Fibroblast of villous mesenchyme (primary cell): ENCODE measurements at regions not wholly inside any gene's neighbourhood (a gene's known extent, or its start where the extent isn't known, plus 50 kb on each side); places are given as distances from the start of the nearest gene placed in this dataset.

Experiments
- DNase-seq: peaks from one replicate; pipeline ENCODE4 v3.0.0-alpha.2; 2010; ENCODE audit warnings: low read depth
- H3K4me3 ChIP-seq: 2 replicates; pipeline ENCODE4 v1.5.1; 2011; ENCODE audit warnings: low read depth, mild to moderate bottlenecking, low read length
- TF ChIP-seq, protein P1 (sequence below): IDR thresholded peaks from 2 replicates; pipeline ENCODE4 v1.5.1; 2012; ENCODE audit warnings: low read depth, mild to moderate bottlenecking, low read length; ENCODE audit not compliant: insufficient read depth

DNA sequence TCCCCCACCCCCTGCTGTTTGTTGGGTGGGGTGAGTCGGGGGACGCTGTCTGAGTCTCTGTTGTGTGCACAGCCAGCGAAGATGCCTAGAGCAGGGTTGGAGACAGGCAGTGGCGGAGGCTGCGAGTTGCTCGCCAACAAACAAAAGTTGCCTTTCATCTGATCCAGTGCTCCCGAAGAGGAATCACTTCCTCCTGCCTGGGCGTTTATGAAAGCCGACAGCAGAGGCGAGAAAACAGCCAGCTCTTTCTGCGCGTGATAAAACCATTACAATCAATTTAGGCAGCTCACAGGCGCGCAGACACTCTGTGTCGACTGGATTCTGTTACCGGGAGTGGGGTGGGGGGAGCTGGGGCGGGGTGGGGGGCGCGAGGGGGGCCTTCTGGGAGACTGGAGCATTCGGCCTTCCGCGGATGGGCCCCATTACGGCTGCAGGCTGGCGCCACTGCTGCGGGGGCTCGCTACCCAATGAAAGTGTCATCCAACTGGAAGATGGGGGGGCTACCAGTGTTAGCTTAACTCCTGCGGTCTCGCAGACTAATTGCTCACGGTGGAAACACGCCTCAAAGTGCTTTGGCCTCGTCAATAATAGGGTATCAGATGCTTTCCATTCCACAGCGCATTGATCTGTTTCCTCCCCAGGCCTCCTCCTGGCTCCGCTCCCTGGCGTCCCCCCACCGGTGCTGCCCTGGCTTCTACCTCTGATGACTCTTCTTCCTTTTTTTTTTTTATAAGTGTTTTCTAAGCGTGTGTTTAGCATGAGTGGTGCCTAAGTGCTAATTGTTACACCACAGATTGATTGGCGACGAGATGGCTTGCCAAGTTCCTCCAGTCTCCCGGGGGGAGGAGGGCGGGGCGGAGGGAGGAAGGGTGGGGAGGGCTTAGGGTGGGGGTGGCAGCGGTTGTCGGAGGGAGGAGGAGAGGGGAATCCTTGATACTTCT lies 678.4 kb downstream of the MED13L start:
- peak; percentile 6 for DNase-seq
- H3K4me3 ChIP-seq = no peak overlapping the region

DNA sequence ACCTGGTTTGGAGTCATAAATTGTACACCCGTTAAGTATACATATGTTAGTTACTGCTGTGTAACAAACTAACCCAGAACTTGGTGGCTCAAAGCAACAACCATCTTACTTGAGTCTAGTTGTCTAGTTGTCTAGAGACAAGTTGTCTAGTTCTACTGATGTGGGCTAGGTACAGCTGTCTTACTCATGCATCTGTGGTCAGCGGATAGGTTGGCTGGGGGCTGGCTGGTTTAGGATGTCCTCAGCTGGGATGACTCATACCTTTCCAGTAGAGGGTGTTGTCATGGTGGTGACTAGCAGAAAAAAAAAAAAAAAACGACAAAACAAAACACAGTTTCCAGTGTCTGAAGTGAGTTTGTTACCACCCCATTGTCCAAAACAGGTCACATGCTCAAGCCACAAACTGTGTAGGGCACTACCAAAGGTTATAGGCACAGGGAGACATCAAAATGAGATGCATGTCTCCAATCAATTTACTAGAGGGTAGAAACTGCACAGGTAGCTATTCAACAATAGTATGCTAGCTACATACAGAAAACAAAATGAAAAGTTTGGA lies 680.3 kb downstream of the MED13L start:
- DNase-seq = peak; percentile 33
- no peak overlapping the region for H3K4me3 ChIP-seq
- TF ChIP-seq, protein P1, sequence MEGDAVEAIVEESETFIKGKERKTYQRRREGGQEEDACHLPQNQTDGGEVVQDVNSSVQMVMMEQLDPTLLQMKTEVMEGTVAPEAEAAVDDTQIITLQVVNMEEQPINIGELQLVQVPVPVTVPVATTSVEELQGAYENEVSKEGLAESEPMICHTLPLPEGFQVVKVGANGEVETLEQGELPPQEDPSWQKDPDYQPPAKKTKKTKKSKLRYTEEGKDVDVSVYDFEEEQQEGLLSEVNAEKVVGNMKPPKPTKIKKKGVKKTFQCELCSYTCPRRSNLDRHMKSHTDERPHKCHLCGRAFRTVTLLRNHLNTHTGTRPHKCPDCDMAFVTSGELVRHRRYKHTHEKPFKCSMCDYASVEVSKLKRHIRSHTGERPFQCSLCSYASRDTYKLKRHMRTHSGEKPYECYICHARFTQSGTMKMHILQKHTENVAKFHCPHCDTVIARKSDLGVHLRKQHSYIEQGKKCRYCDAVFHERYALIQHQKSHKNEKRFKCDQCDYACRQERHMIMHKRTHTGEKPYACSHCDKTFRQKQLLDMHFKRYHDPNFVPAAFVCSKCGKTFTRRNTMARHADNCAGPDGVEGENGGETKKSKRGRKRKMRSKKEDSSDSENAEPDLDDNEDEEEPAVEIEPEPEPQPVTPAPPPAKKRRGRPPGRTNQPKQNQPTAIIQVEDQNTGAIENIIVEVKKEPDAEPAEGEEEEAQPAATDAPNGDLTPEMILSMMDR = no peak

More for the DNA sequence above, 678.4 kb downstream of the MED13L start:
- TF ChIP-seq, protein P1 = no peak

DNA sequence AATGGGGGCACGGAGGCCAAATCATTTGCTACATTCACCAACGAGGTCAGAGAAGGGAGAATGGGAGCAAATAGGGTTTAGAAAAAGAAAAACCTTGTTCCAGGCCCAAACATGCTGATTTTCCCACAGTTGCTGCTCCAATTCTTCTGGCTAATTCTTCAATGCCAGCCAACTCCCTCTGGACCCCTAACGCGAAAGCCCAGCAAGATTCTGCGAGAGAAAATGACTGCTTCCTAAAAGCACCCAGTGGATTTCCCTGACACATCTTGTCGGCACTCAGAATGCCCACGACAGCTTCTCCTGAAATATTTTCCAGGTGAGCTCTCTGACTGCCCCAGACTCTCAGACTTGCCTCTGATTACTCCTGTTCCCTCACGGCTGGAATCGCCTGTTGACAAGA lies 689.4 kb downstream of the MED13L start:
- TF ChIP-seq, protein P1 = no peak
- no peak for DNase-seq
- no peak overlapping the region for H3K4me3 ChIP-seq

DNA sequence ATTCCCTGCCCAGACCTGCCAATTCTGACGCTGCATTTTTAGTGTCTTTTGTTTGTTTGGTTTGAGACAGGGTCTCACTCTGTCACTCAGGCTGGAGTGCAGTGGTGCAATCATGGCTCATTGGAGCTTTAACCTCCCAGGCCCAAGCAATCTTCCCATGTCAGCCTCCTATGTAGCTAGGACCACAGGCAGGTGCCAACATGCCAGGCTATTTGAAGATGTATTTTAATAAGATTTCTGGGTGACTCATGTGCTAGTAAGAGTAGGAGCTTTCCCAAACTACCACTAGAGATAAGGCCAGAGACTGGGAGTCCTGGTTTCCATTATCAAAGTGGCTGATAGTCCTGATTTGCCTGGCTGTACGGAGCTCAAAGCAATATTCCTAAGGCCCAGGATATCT lies 693.3 kb downstream of the MED13L start:
- no peak overlapping the region for H3K4me3 ChIP-seq
- TF ChIP-seq, protein P1 = no peak
- no peak for DNase-seq

DNA sequence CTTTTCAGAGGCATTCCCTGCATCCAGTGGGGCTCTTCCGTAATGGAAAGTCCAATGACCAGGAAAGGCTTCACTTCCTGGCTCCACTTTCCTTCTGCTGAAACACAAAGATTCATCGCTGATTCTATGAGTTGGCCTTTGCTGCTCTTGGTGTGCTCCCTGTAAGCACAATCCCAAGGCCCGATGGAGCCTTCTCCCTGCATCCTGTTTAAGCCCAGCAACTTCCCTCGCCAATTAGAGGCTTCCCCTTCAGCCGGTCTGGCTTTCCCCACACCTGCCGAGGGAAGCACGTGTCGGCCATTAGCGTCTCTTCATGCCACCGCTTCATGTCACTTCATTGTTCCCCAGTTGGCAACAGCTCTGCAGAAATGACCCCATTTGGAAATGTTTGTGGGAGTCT lies 693.9 kb downstream of the MED13L start:
- H3K4me3 ChIP-seq = no peak overlapping the region
- no peak for DNase-seq
- TF ChIP-seq, protein P1 = no peak

DNA sequence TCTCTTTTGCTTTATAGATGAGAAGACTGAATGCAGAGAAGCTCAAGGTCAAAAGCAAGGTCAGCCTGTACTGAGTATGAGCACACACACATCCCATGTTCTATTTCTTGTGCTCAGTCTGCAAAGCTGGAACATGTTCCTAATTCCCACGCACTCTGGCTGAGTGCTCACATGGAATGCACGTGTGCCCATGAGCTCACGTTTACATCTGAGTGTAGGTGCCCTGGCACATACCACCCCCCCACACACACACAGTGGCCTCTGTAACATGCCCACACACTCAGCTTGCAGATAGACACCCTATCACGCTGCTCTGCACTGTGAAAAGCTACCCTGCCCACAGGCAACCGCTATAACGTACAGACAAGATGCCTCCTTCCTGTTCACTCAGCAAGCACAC lies 700.1 kb downstream of the MED13L start:
- no peak for DNase-seq
- TF ChIP-seq, protein P1 = no peak
- H3K4me3 ChIP-seq = no peak overlapping the region
